Epithelial cell of esophagus (primary cell): ENCODE measurements at regions not wholly inside any gene's neighbourhood (a gene's known extent, or its start where the extent isn't known, plus 50 kb on each side); places are given as distances from the start of the nearest gene placed in this dataset.

ENCODE experiments used
- DNase-seq: peaks from one replicate; pipeline ENCODE4 v3.0.0; 2010; ENCODE audit warnings: low read depth
- H3K4me3 ChIP-seq: 2 replicates; pipeline ENCODE4 v1.5.1; 2011; ENCODE audit warnings: mild to moderate bottlenecking, low read length, control low read depth
- CTCF ChIP-seq: IDR thresholded peaks from 2 replicates; pipeline ENCODE4 v1.5.1; 2011; ENCODE audit warnings: low read depth, mild to moderate bottlenecking, low read length, control low read depth, inconsistent platforms; ENCODE audit not compliant: insufficient read depth; ENCODE audit errors: missing control alignments

DNA sequence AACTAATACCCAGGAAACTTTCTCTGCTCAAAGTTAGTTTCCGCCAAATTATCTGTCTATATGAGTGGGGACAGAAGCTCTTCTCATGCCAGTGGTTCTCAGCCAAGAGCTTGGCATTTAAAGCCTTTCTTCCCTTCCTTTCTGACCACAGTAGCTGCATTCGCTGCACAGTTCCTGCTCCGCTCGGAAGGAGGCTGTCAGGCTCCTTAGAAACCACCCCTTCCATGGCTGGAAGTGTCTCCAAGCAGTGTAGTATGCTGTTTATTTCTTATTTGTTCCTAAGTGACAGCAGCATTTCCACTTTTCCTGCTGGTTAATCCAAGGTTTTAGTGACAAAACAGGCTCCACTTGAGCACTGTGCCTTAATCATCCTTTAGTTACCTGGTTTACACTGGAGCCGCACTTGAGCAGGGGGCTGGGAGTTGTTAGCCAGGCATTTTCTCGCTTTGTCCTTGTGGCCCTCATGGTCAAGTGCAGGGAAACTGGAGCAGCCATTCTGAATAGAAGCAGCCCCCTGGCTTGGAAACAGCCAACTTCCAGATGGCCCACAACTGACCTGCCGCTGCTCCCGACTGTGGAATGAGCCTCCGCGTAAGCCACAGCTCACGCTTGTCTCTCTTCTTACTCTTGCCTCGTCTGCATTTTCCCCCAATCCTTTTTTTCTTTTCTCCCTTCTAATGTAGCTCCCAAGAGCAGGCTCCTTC lies 739.4 kb upstream of the TENM3 start:
- DNase-seq = no peak

GRCh38 chr4:181504924-181505323 lies 738.3 kb upstream of the TENM3 start:
- H3K4me3 ChIP-seq = no peak overlapping the region
- no peak for TF ChIP-seq CTCF
- no peak for DNase-seq

More for the DNA sequence above, 739.4 kb upstream of the TENM3 start:
- no peak overlapping the region for H3K4me3 ChIP-seq
- TF ChIP-seq CTCF = no peak

DNA sequence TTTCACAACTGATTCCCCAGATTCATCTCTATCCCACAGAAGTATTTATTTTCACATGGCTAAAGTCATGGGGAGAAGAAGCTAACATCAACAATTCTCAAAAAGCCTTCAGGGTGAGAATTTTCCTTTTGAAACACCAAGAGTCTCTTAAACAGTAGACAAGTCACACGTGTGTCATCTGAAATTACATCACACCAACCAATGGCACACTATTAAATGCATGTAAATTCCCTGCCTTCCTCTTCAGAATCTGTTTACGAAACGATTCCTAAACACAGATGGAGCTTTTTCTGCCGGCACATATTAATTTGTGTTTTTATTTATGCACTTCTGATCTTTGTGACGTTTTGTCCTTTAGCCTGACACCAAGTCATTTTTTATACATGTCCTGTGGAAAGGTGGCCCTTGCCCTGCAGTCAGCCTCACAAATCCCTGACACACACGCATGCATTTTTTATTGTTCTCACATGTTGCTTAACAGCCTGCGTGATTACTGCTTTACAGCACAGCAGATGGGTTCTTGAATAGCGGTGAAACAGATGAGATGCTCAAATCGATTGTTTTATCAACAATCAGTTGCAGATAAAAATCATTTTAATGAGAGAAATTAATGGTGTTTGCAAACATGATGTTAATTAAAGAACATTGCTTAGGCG lies 735.9 kb upstream of the TENM3 start:
- TF ChIP-seq CTCF = no peak
- no peak overlapping the region for H3K4me3 ChIP-seq

DNA sequence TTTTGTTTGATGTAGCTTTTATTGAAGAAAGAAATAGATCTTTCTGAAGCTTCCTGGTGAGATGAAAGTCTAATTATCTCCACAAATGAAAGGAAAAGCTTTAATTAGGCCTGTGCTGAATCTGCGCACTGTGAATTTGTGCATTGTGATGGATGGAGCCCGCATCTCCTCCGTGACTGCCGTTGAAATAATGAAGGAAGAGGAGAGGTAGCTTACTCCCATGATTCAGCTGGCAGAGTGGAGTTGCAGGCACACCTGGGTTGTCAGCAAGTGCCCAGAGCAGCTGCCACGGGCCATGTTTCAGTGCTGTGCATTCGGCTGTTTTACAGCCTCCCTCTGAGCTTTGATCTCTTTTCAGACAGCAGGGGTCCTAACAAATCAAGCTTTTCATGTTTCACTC lies 735.3 kb upstream of the TENM3 start:
- no peak for DNase-seq
- no peak for TF ChIP-seq CTCF

More for the DNA sequence above, 735.9 kb upstream of the TENM3 start:
- no peak for DNase-seq

DNA sequence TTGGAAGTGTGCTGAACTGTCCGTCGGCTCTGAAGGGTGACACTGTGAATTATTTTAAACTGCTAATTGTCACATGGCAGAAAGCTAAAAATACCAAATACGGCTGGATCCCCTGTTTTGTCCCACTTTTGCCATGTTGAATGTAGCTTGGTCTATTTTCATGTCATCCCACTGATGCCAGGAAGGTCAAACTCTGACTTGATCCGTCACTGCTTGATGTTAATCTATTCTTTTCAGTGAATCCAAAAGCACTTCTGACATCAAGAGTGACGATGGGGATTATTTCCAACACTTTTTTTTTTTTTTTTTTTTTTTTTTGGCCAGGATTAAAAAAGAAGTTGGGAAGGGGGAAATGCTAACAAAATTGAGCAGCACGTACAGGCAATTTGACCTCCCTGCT lies 734.6 kb upstream of the TENM3 start:
- DNase-seq = no peak
- TF ChIP-seq CTCF = no peak
- no peak overlapping the region for H3K4me3 ChIP-seq

More for the DNA sequence above, 735.3 kb upstream of the TENM3 start:
- no peak overlapping the region for H3K4me3 ChIP-seq

DNA sequence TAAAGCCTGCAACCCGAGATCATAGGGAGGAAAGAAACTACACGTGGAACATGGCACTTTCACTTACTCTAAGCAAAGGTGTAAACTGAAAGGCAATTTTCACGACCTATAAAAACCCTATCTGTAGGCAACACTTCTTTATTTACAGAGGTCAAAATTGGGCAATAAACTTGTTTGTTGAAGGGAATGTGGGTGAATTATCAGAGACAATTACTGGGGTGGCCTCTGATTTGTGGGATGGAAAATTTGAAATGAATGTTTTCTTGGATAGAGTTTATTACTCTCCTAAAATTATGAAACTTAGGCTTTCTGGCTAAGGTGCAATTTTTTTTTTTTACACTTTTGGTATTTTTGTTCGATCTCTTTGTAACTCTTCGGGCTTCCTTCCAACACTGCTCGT lies 734.1 kb upstream of the TENM3 start:
- no peak for TF ChIP-seq CTCF

DNA sequence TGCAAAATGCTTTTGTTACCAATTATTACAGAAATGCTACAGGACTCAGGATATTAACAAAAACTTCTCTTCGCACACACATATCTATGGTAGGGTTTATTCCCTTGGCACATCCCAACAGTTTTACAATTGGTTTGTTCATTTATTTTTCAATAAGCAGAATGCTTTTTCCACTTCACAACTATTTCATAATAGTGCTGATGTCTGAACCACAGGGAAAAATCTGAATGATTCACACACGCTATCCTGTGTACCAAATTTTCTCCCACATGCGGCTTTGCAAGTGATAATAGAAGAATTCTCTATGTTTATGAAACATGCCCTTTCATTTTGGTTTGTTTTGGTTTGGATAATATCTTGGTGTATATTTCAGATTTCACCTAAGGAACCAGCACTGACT lies 725.7 kb upstream of the TENM3 start:
- no peak overlapping the region for H3K4me3 ChIP-seq
- no peak for DNase-seq
- TF ChIP-seq CTCF = no peak

More for the DNA sequence above, 734.1 kb upstream of the TENM3 start:
- no peak for DNase-seq
- H3K4me3 ChIP-seq = no peak overlapping the region
